Adrenal gland (tissue), 9 donors: ENCODE measurements at regions not wholly inside any gene's neighbourhood (a gene's known extent, or its start where the extent isn't known, plus 50 kb on each side); places are given as distances from the start of the nearest gene placed in this dataset.

Experiments
- DNase-seq, 7 donors: peaks; one replicate each; pipeline ENCODE4 v3.0.0-alpha.2; 2019 to 2020
- H3K27ac ChIP-seq, 5 donors: fragments of 200-600 bp; sonication (generic) in 4 of 5; 1 replicate in 3 of 5; 2 replicates in 2 of 5; pipeline versions ENCODE4 v1.5.1 to v1.8.0; 2016 to 2020; ENCODE audit warnings: mild to moderate bottlenecking in 1 of 5
- H3K27me3 ChIP-seq: fragments of 200-600 bp; 2 replicates; pipeline ENCODE4 v1.8.0; 2021
- H3K36me3 ChIP-seq, 2 donors: fragments of 200-600 bp; replicated peaks in 1 of 2; 1 replicate in 1 of 2; 2 replicates in 1 of 2; pipeline versions ENCODE4 v1.5.1 to v1.8.0; 2018 to 2022
- H3K4me1 ChIP-seq, 2 donors: fragments of 200-600 bp; replicated peaks in 1 of 2; 1 replicate in 1 of 2; 2 replicates in 1 of 2; pipeline versions ENCODE4 v1.5.1 to v1.8.0; 2018 to 2021
- H3K4me3 ChIP-seq, 4 donors: fragments of 200-600 bp; sonication (generic) in 3 of 4; one replicate each; pipeline ENCODE4 v1.5.1; 2016 to 2018
- H3K9me3 ChIP-seq, 3 donors: fragments of 200-600 bp; sonication (generic) in 1 of 3; replicated peaks in 1 of 3; 1 replicate in 2 of 3; 2 replicates in 1 of 3; pipeline versions ENCODE4 v1.5.1 to v1.8.0; 2016 to 2021
- CTCF ChIP-seq, 6 experiments: fragments of 450-650 bp in 4 of 6; fragments of 200-600 bp in 2 of 6; sonication (generic) in 1 of 6; IDR thresholded peaks; 1 replicate in 5 of 6; 2 replicates in 1 of 6; pipeline versions ENCODE4 v1.5.1 to v1.8.0; 2016 to 2021; ENCODE audit warnings: antibody characterized with exemption in 6 of 6, mild to moderate bottlenecking in 2 of 6, moderate library complexity in 1 of 6
- POLR2A ChIP-seq, 2 donors: fragments of 450-650 bp; IDR thresholded peaks; one replicate each; pipeline ENCODE4 v1.6.1; 2017; ENCODE audit warnings: antibody characterized with exemption in 2 of 2, mild to moderate bottlenecking in 2 of 2, moderate library complexity in 1 of 2
- whole genome bisulfite sequencing, 4 donors: extraction: QIAGEN DNeasy Blood & Tissue Kit in 2 of 4; methylation state at CpG; one replicate each; pipeline versions ENCODE4 v1.1.5 to v1.1.7; 2013 to 2017; 5-methylcytosine and 5-hydroxymethylcytosine counted together
- intact Hi-C, 2 donors: fragments of 100-400 bp; cut with DNase I; formaldehyde crosslinking; loops; one replicate each; pipeline versions ENCODE4 v1.14.1 to v1.15.0; 2022 to 2023
- donor health status: healthy with polysubstance abuse.
- donor health status: Bipolar disorder and iron deficiency.
- donor health status: DM: yes; HTN: yes; CAD: no.
- donor health status: DM: no; HTN: no; CAD: no.
- donor health status: DM: no; HTN: no; CAD: no.

GRCh38 chr13:30128095-30128494 is 179.3 kb downstream of the KATNAL1 start:
- Histone ChIP-seq H3K27me3 (no peaks in the 10 kb centered on the region), H3K36me3 (no peaks in the 10 kb centered on the region), H3K4me1 (no peaks in the 10 kb centered on the region), H3K27ac (no peak overlapping the region), H3K9me3 (no peaks in the 10 kb centered on the region), H3K4me3 (no peak overlapping the region)
- WGBS, 4 donors = 77 to 87% (median 83%) methylated on average over 1 of the region's 1 CpG
- DNase-seq = no peak
- no peak for TF ChIP-seq CTCF (IDR thresholded peaks at IDR 0.05)
- no peak for TF ChIP-seq POLR2A (IDR thresholded peaks at IDR 0.05)
- intact Hi-C loops = no loop called here

GRCh38 chr13:30126903-30127428 is 180.4 kb downstream of the KATNAL1 start:
- Histone ChIP-seq H3K4me3 (no peak overlapping the region), H3K9me3 (no peaks in the 10 kb centered on the region), H3K27me3 (no peaks in the 10 kb centered on the region), H3K27ac (no peak overlapping the region), H3K4me1 (no peaks in the 10 kb centered on the region), H3K36me3 (no peaks in the 10 kb centered on the region)
- TF ChIP-seq POLR2A (IDR thresholded peaks at IDR 0.05) (no peak), CTCF (IDR thresholded peaks at IDR 0.05) (no peak)
- intact Hi-C loops = no loop called here
- 87 to 94% (median 91%) methylated on average over 4 of the region's 4 CpGs for WGBS, 4 donors
- no peak for DNase-seq

- TF ChIP-seq CTCF (IDR thresholded peaks at IDR 0.05) = no peak
- TF ChIP-seq POLR2A (IDR thresholded peaks at IDR 0.05) = no peak
- 19 to 50% (median 34%) methylated on average over 5 of the region's 5 CpGs for WGBS, 4 donors
- no peak overlapping the region for H3K27ac ChIP-seq
- DNase-seq = peak in 4 of 7 donors; percentile 22 to 52 (median 33)
- H3K36me3 ChIP-seq = no peaks in the 10 kb centered on the region
- no peaks in the 10 kb centered on the region for H3K9me3 ChIP-seq
- no peaks in the 10 kb centered on the region for H3K27me3 ChIP-seq
- intact Hi-C loops = no loop called here
- no peak overlapping the region for H3K4me3 ChIP-seq
- no peaks in the 10 kb centered on the region for H3K4me1 ChIP-seq
Observed at GRCh38 chr13:30125422-30126073, 181.8 kb downstream of the KATNAL1 start.

GRCh38 chr13:30124131-30124768 is 183.1 kb downstream of the KATNAL1 start:
- Histone ChIP-seq H3K4me3 (no peak overlapping the region), H3K27me3 (no peaks in the 10 kb centered on the region), H3K27ac (no peak overlapping the region), H3K9me3 (no peaks in the 10 kb centered on the region), H3K36me3 (no peaks in the 10 kb centered on the region), H3K4me1 (no peaks in the 10 kb centered on the region)
- WGBS, 4 donors = 79 to 84% (median 80%) methylated on average over 18 of the region's 18 CpGs
- no peak for TF ChIP-seq CTCF (IDR thresholded peaks at IDR 0.05)
- no peak for TF ChIP-seq POLR2A (IDR thresholded peaks at IDR 0.05)
- intact Hi-C loops = no loop called here
- no peak for DNase-seq
